Cardiac fibroblast (primary cell): ENCODE measurements at regions not wholly inside any gene's neighbourhood (a gene's known extent, or its start where the extent isn't known, plus 50 kb on each side); places are given as distances from the start of the nearest gene placed in this dataset.

Experiments used
- DNase-seq, 2 donors: peaks; one replicate each; pipeline versions ENCODE4 v3.0.0 to v3.0.0-alpha.2; 2010; ENCODE audit warnings: low read depth in 2 of 2
- H3K4me3 ChIP-seq, 2 donors: replicated peaks in 1 of 2; 1 replicate in 1 of 2; 2 replicates in 1 of 2; pipeline ENCODE4 v1.5.1; 2011; ENCODE audit warnings: low read depth in 2 of 2, low read length in 2 of 2, mild to moderate bottlenecking in 2 of 2, moderate library complexity in 1 of 2
- TF ChIP-seq, protein P1 (sequence below): IDR thresholded peaks from one replicate; pipeline ENCODE4 v1.5.1; 2011; ENCODE audit warnings: low read depth, mild to moderate bottlenecking, low read length, inconsistent platforms

DNA sequence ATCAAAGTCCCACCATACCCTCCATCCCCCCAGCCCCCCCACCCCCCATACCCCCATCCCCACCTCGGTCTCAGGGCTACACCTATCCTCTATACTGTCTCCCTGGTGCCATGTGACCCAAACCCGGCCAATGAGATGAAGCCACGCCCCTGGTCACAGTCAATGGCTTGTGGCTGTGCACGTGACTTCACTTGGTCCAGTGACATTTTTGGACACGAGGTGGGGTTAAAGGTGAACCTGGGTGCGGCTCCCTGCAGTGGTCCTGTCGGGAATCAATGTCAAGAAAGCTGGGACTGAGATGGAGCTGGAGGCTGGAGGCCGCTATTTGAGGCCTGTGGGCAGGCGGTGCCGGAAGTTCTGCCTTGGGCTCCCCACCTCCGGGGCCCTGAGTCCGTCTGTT lies 100.7 kb upstream of the MAP1LC3B2 start:
- TF ChIP-seq, protein P1, sequence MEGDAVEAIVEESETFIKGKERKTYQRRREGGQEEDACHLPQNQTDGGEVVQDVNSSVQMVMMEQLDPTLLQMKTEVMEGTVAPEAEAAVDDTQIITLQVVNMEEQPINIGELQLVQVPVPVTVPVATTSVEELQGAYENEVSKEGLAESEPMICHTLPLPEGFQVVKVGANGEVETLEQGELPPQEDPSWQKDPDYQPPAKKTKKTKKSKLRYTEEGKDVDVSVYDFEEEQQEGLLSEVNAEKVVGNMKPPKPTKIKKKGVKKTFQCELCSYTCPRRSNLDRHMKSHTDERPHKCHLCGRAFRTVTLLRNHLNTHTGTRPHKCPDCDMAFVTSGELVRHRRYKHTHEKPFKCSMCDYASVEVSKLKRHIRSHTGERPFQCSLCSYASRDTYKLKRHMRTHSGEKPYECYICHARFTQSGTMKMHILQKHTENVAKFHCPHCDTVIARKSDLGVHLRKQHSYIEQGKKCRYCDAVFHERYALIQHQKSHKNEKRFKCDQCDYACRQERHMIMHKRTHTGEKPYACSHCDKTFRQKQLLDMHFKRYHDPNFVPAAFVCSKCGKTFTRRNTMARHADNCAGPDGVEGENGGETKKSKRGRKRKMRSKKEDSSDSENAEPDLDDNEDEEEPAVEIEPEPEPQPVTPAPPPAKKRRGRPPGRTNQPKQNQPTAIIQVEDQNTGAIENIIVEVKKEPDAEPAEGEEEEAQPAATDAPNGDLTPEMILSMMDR: no peak
- no peak for DNase-seq
- H3K4me3 ChIP-seq: no peak overlapping the region

DNA sequence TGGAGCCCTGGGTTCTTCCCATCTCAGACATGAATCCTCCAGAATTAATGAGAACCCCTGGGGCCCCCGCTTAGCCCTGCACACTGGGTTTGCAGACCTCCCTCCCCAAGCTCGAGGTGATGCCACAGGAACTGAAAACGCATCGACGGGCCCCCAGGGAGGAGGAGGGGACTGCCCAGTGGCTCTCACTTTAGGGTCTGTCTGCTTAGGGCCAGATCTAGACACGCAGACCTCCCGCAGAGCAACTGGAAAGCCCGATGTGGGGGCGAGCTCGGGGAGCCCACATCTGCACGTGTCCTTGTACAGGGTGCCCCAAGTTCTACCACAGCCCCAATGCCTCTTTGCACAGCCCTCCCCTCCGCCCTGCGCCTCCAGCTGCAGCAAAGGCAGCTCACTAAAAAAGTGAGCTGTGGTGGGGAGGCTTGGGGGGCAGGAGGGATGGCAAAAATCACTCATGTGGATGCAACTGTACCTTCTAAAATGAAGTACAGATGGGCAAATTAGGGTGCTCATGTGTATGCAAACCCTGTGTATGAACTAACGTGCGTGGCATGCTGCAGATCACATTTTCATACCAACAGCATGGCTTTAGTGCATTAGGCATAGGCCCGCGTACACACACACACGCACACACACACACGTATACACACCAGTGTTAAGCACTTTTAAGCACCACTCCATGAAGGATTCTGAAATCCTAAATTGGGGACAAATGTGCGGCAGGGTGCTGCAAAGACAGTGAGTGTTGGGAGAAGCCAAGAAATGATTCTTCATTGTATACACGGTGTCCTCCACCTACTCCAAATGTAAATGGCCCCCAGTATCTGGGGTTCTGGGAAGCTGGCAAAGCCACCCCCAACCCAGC lies 99.9 kb upstream of the MAP1LC3B2 start:
- DNase-seq: no peak
- TF ChIP-seq, protein P1: no peak
- no peak overlapping the region for H3K4me3 ChIP-seq

DNA sequence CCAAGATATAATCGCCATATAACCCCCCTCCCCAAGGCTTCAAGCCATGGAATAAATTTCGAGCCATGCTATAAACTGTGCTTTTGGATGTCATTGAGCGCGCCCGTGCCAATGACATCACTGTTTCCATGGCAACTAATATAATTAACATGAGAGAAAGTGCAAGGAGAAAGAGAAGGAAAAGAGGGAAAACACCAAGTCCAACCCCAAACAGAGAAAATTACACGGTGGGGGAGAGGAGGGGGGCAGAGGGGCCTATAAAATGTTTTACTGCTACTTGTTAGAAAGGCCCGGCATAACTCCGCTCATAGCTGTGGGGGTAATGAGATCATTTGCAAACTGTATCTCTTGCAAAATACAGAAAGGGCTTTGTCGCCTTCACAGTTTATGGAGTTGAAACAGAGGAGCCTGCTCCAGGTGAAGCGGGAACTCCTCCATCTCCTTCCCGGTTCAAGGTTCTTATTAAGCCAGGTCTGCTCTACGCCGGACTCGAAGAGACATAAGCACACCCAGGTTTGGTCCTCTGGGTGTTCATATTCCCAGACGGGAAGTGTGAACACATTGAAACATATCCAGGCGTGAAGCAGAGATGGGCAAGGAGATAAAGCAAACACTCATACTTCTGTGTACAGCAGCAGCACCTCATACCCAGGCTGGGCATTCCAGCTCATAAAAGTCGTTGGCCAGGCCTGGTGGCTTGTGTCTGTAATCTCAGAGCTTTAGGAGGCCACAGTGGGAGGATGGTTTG lies 99.1 kb upstream of the MAP1LC3B2 start:
- DNase-seq: no peak
- TF ChIP-seq, protein P1: no peak
- H3K4me3 ChIP-seq: no peak overlapping the region

DNA sequence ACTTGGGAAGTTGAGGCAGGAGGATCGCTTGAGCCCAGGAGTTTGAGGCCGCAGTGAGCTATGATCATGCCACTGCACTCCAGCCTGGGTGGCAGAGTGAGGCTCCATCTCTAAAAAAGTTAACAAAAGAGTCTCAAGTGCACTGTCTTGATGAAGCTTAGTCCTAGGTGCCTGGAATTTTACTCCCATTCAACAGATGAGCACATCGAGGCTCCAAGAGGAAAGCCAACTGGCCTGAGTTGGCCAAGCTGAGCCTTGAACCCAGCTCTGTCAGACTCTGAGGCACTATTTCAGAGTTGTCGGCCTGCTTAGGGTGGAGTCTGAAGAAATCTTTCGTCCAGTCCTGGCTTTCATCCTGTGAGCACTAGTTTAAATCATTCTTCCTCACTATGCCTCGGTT lies 98.1 kb upstream of the MAP1LC3B2 start:
- TF ChIP-seq, protein P1: no peak

DNA sequence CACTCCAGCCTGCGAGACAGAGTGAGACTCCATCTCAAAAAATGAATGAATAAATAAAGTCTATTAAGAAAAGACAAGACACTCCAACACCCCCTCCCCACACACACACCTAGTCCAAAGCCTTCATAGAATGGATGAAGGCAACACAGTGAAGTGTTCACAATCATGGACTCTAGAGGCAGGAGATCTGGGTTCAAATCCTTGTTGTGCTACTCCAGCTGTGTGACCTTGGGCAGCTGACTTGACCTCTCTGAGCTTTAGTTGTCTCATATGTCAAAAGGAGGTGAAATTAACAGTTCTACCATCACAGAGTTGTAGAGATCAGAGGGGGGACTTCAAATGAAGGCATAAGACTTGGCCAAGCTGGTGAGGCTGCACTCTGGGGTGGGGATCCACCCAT lies 95.8 kb upstream of the MAP1LC3B2 start:
- TF ChIP-seq, protein P1: no peak
- no peak for DNase-seq
- H3K4me3 ChIP-seq: no peak overlapping the region

More for the DNA sequence above, 98.1 kb upstream of the MAP1LC3B2 start:
- DNase-seq: no peak
- no peak overlapping the region for H3K4me3 ChIP-seq

DNA sequence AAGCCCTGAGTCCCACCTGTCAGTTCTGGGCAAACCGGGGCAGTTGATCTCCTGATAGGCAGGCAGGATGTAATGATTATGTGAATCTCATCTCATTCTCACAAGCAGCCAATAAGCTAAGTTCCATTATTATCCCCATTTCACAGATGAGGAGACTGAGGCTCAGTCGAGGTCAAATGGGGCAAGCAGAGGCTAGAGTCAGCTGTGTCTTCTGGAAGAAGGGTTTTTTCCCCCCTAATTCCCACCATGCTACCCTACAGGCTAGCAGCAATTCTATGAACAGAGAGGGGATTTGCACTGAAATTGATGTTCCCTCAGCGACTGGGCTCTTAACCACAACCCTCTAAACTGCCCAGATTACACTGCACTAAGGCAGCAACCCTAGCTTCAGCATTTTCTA lies 93.8 kb upstream of the MAP1LC3B2 start:
- DNase-seq: no peak
- TF ChIP-seq, protein P1: no peak
- no peak overlapping the region for H3K4me3 ChIP-seq
